ENCODE measurements at regions not wholly inside any gene's neighbourhood (a gene's known extent, or its start where the extent isn't known, plus 50 kb on each side); places are given as distances from the start of the nearest gene placed in this dataset.

DNA sequence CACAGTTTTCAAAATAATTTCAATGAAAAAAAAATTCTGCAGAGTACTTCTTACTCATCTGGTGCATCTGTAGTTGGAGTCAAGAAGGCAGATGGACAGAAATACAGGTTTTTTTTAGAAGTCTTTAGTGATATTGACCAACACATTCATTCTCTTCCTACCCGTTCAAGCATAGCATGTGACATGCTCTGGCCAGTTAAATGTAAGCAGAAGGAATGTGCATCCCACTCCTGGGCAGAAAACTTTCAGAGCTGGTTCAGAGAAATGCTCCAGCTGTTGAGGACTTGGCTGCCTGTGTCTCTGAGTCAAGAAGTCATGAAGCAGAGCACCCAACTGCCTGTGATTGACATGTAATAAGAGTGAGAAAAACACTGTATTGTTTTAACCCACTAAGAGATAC is 665.3 kb upstream of the IGFBP3 start:
- DNase-seq = no peak

DNA sequence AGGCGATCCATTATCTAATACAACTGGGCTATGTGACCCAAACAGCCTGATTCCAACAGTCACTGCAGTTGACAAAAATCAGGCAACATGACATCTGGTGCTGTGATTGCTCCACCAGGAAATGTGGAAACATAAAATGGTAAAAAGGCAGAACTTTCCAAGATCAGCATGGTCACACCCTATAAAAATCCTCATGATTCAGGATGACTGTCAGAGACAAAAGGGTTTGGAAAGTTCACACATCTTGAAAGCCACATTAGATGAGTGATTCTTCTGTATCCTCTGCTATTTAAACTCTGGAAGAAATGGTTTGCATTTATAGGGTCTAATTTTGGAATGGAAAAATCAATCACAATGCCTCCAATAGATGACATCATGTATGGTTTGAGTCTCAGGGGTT is 662.6 kb upstream of the IGFBP3 start:
- in situ Hi-C loops (cut with MboI; ENCODE audit: low sequenced_read_pairs in 4 of 4) = no loop called here
- peak; percentile 89 to 94 for ATAC-seq
- peak in 1 of 2 donors; percentile 36 for DNase-seq
- intact Hi-C loops (cut with DNase I; ENCODE audit: low total_unique reads) = loop anchor here (2.0 to 10.0 kb wide), 2 partner anchors 17 to 661 kb away; no protein-coding TSS in a partner anchor
- Histone ChIP-seq H3K36me3 (no peaks in the 10 kb centered on the region), H3K27ac (peak overlapping the region in 3 of 4 donors; percentile 24 to 46 (median 30)), H3K4me1 (no peaks in the 10 kb centered on the region), H3K9me3 (no peaks in the 10 kb centered on the region), H3K27me3 (no peaks in the 10 kb centered on the region), H3K4me3 (no peak overlapping the region)
- no peak for TF ChIP-seq POLR2A (IDR thresholded peaks at IDR 0.05)
- TF ChIP-seq, protein P1, sequence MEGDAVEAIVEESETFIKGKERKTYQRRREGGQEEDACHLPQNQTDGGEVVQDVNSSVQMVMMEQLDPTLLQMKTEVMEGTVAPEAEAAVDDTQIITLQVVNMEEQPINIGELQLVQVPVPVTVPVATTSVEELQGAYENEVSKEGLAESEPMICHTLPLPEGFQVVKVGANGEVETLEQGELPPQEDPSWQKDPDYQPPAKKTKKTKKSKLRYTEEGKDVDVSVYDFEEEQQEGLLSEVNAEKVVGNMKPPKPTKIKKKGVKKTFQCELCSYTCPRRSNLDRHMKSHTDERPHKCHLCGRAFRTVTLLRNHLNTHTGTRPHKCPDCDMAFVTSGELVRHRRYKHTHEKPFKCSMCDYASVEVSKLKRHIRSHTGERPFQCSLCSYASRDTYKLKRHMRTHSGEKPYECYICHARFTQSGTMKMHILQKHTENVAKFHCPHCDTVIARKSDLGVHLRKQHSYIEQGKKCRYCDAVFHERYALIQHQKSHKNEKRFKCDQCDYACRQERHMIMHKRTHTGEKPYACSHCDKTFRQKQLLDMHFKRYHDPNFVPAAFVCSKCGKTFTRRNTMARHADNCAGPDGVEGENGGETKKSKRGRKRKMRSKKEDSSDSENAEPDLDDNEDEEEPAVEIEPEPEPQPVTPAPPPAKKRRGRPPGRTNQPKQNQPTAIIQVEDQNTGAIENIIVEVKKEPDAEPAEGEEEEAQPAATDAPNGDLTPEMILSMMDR (IDR thresholded peaks at IDR 0.05 in 4 of 5, conservative IDR thresholded peaks at IDR 0.05 in 1 of 5) = no peak

More for the DNA sequence above, 665.3 kb upstream of the IGFBP3 start:
- Histone ChIP-seq H3K4me1 (no peaks in the 10 kb centered on the region), H3K4me3 (no peak overlapping the region), H3K36me3 (no peaks in the 10 kb centered on the region), H3K9me3 (no peaks in the 10 kb centered on the region), H3K27me3 (no peaks in the 10 kb centered on the region), H3K27ac (no peak overlapping the region)
- in situ Hi-C loops (cut with MboI; ENCODE audit: low sequenced_read_pairs in 4 of 4) (no loop called here), intact Hi-C loops (cut with DNase I; ENCODE audit: low total_unique reads) (loop anchor here (10.0 kb wide), 1 partner anchor 658 kb away; no protein-coding TSS in a partner anchor)
- TF ChIP-seq, protein P1 (IDR thresholded peaks at IDR 0.05 in 4 of 5, conservative IDR thresholded peaks at IDR 0.05 in 1 of 5) = no peak
- no peak for TF ChIP-seq POLR2A (IDR thresholded peaks at IDR 0.05)
- ATAC-seq = peak in 1 of 2 donors; percentile 19

DNA sequence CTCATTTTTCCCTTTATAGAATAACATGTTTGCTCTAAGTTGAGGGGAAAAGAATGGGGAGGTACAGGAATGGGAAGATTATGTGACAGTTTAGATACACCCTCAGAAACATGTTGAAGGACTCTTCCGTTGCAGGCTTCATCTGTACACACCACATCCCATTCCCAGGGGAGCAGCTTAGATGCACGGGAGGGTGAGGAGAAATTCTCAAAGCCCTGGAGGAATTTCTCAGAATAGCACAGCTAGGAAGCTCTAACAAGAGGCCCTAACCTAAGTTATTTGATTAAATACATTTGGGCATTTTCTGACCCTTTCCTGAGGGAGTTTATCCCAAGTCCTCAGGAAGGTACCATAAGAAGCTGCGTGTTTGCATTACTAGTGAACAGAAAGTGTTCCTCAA is 660.2 kb upstream of the IGFBP3 start:
- intact Hi-C loops (cut with DNase I; ENCODE audit: low total_unique reads) = loop anchor here (10.0 kb wide), 1 partner anchor 664 kb away; no protein-coding TSS in a partner anchor
- no peaks in the 10 kb centered on the region for H3K27me3 ChIP-seq
- no peak overlapping the region for H3K27ac ChIP-seq
- H3K36me3 ChIP-seq = no peaks in the 10 kb centered on the region
- ATAC-seq (no peak), DNase-seq (no peak)
- H3K9me3 ChIP-seq = no peaks in the 10 kb centered on the region
- no peak overlapping the region for H3K4me3 ChIP-seq
- in situ Hi-C loops (cut with MboI; ENCODE audit: low sequenced_read_pairs in 4 of 4) = no loop called here
- no peak for TF ChIP-seq POLR2A (IDR thresholded peaks at IDR 0.05)
- TF ChIP-seq, protein P1 (IDR thresholded peaks at IDR 0.05 in 4 of 5, conservative IDR thresholded peaks at IDR 0.05 in 1 of 5) = no peak
- no peaks in the 10 kb centered on the region for H3K4me1 ChIP-seq

DNA sequence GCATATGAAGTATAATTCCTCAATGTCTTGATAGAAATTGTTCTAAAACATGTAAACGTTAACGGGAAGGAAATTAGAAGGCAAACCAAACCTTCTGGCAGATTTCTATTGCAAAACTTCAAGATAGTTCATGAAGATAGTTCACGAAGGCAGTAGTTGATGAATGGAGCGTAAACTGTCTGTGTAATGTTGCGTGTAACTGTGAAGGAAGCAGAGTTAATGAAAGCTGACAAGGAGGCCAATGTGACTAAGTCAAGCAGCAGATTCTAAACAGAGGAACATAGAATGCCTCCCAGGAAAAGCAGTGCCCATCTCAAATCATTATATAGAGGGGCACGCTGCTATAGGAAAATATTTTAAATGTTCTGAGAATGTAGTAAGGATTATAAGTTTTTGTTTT is 659.7 kb upstream of the IGFBP3 start:
- no peak overlapping the region for H3K27ac ChIP-seq
- TF ChIP-seq POLR2A (IDR thresholded peaks at IDR 0.05) = no peak
- intact Hi-C loops (cut with DNase I; ENCODE audit: low total_unique reads) = loop anchor here (10.0 kb wide), 1 partner anchor 664 kb away; no protein-coding TSS in a partner anchor
- no peaks in the 10 kb centered on the region for H3K9me3 ChIP-seq
- no peak for DNase-seq
- in situ Hi-C loops (cut with MboI; ENCODE audit: low sequenced_read_pairs in 4 of 4) = no loop called here
- ATAC-seq = no peak
- H3K27me3 ChIP-seq = no peaks in the 10 kb centered on the region
- H3K36me3 ChIP-seq = no peaks in the 10 kb centered on the region
- no peaks in the 10 kb centered on the region for H3K4me1 ChIP-seq
- no peak overlapping the region for H3K4me3 ChIP-seq

DNA sequence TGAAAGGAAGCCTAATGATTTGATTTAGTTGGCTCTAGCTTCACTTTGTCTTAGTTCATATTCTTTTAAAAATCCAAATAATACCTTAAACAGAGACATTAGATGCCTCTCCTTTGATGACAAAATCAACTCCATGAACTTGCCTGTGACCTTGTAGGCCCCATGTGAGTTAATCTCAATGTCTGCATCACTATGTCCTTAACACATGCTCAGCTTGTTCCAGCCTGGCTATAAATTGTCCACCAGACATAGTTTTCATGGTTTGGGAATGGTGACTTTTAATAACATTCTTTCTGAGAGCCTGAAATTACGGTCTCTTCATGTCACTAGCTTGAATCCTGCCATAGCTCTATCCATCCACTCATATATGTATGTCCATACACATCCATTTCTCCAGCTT is 656.3 kb upstream of the IGFBP3 start:
- no peak for TF ChIP-seq POLR2A (IDR thresholded peaks at IDR 0.05)
- TF ChIP-seq, protein P1 (IDR thresholded peaks at IDR 0.05 in 4 of 5, conservative IDR thresholded peaks at IDR 0.05 in 1 of 5) = no peak
- Histone ChIP-seq H3K27me3 (no peaks in the 10 kb centered on the region), H3K9me3 (no peaks in the 10 kb centered on the region), H3K4me1 (no peaks in the 10 kb centered on the region), H3K27ac (peak overlapping the region in 3 of 4 donors; percentile 1 to 35 (median 9)), H3K36me3 (no peaks in the 10 kb centered on the region), H3K4me3 (no peak overlapping the region)
- intact Hi-C loops (cut with DNase I; ENCODE audit: low total_unique reads) = no loop called here
- DNase-seq (no peak), ATAC-seq (no peak)
- in situ Hi-C loops (cut with MboI; ENCODE audit: low sequenced_read_pairs in 4 of 4) = no loop called here
